ENCODE measurements at regions not wholly inside any gene's neighbourhood (a gene's known extent, or its start where the extent isn't known, plus 50 kb on each side); places are given as distances from the start of the nearest gene placed in this dataset.

DNA sequence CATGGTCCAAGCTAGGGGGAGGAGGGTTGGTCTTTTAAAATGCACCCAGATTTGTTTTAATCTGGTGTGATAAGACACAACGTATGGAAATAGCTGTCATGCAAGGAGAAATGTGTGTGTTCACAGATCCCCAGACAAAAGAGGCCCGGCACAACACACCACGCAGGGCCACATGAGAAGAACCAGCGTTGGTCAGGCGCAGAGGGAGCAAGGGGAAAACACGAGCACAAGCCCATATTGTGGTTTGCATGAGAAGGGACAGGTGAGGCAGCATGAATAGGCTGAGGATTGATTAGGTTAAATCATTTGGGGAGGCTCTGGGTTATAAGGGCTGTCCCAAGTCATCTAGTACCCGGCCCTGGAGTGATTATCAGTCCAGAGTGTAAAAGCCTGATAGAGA, 272.5 kb upstream of the NCKAP5 start:
- peak overlapping the region; percentile 92 for H3K27ac ChIP-seq (ENCODE audit: insufficient read depth, low read length)
- TF ChIP-seq CHD1 (IDR thresholded peaks at IDR 0.05; ENCODE audit: low read depth, low read length) (no peak), MAFK (IDR thresholded peaks at IDR 0.05; ENCODE audit: low read depth, low read length) (no peak)
- H3K23ac ChIP-seq (ENCODE audit: low read depth, low read length): peak overlapping the region; percentile 90; the same call in 1 of the 2 replicates
- H2BK5ac ChIP-seq (ENCODE audit: low read depth, low read length, poor library complexity, severe bottlenecking): peak overlapping the region; percentile 97
- H4K20me1 ChIP-seq (ENCODE audit: insufficient read depth, low read length): no peaks in the 10 kb centered on the region
- peak overlapping the region; percentile 82 for H2BK15ac ChIP-seq (ENCODE audit: low read depth, low read length)
- H3K4me3 ChIP-seq (ENCODE audit: insufficient read depth, low read depth, low read length): no peak overlapping the region
- H2AFZ ChIP-seq (replicated peaks; ENCODE audit: low read length, poor library complexity): peak overlapping the region; percentile 48
- H3K36me3 ChIP-seq (ENCODE audit: control insufficient read depth, insufficient read depth, low read length): no peaks in the 10 kb centered on the region
- CTCF ChIA-PET: interaction anchor here (0.6 to 2.1 kb wide), 3 partner anchors 27 to 1298 kb away, joined by 3 to 6 read pairs (median 3); no protein-coding TSS in a partner anchor
- in situ Hi-C loops (cut with MboI; ENCODE audit: low sequenced_read_pairs): loop anchor here (5.0 to 25.0 kb wide), 2 partner anchors 278 to 1178 kb away; partner anchors contain the start of gene LYPD1
- H3K9me1 ChIP-seq (ENCODE audit: insufficient read depth, low read length): peaks cover 39% of the 10 kb centered on the region
- H3K79me1 ChIP-seq (ENCODE audit: low read depth in 1 of 2, low read length in 2 of 2): peaks cover 0 to 48% of the 10 kb centered on the region in 2 experiments; a peak in 2 of 4 replicates
- no peaks in the 10 kb centered on the region for H3K9me3 ChIP-seq (ENCODE audit: control insufficient read depth, insufficient read depth, low read length)
- dilution Hi-C loops (cut with HindIII; ENCODE audit: low sequenced_read_pairs, unreplicated experiment): no loop called here
- peak overlapping the region; percentile 96 for H3K4ac ChIP-seq (ENCODE audit: low read depth, low read length)
- ATAC-seq (ENCODE audit: low read depth): no peak
- H2AK9ac ChIP-seq (replicated peaks; ENCODE audit: low read depth, low read length, poor library complexity): peak overlapping the region; percentile 20
- intact Hi-C loops (cut with micrococcal nuclease): loop anchor here (5.0 to 10.0 kb wide), 5 partner anchors 163 to 1986 kb away; partner anchors contain the start of gene LYPD1
- H3K18ac ChIP-seq (ENCODE audit: low read depth, low read length): peak overlapping the region; percentile 95
- peak overlapping the region; percentile 90 for H2BK20ac ChIP-seq (ENCODE audit: low read depth, low read length)
- H3K14ac ChIP-seq (replicated peaks; ENCODE audit: low read depth, low read length): peak overlapping the region; percentile 95
- peak overlapping the region; percentile 91; the same call in 1 of the 2 replicates for H4K5ac ChIP-seq (ENCODE audit: low read depth, low read length)
- H4K8ac ChIP-seq (ENCODE audit: low read depth in 2 of 2, low read length in 2 of 2): peak overlapping the region; percentile 90 to 93
- H3K4me2 ChIP-seq (ENCODE audit: low read depth, low read length): no peak overlapping the region
- POLR2A ChIA-PET (ENCODE audit: unreplicated experiment): no interaction called here
- no peak overlapping the region for H3K9ac ChIP-seq (ENCODE audit: low read depth, low read length)
- 95% methylated on average over 5 of the region's 7 CpGs; no CpG with 5 or more reads in 1 of the 2 experiments for WGBS, 2 experiments (ENCODE audit: extremely low coverage in 2 of 2, insufficient read length in 1 of 2)
- no TSS peak for BruUV-seq (replicated peaks)
- no peak for DNase-seq
- peak overlapping the region; percentile 97 for H2BK120ac ChIP-seq (ENCODE audit: low read depth, low read length)
- H3K27me3 ChIP-seq (ENCODE audit: control insufficient read depth, insufficient read depth, low read length): no peaks in the 10 kb centered on the region
- peak overlapping the region; percentile 97 for H4K91ac ChIP-seq (ENCODE audit: insufficient read depth, low read depth, low read length)
- peaks cover 38% of the 10 kb centered on the region for H3K4me1 ChIP-seq (ENCODE audit: control insufficient read depth, insufficient read depth, low read length)
- peak overlapping the region; percentile 94 for H2AK5ac ChIP-seq (ENCODE audit: low read depth, low read length)
- peak overlapping the region; percentile 89; the same call in 1 of the 2 replicates for H3K56ac ChIP-seq (ENCODE audit: extremely low read depth, insufficient read depth, low read length)
